ENCODE measurements at regions not wholly inside any gene's neighbourhood (a gene's known extent, or its start where the extent isn't known, plus 50 kb on each side); places are given as distances from the start of the nearest gene placed in this dataset.

- no peak for DNase-seq
Measured at GRCh38 chr18:67219821-67220220, 296.7 kb downstream of the DSEL start.

GRCh38 chr18:67218556-67218955, 298.0 kb downstream of the DSEL start:
- no peak for DNase-seq

- DNase-seq, result peak; percentile 35
Measured at GRCh38 chr18:67217551-67218166, 298.9 kb downstream of the DSEL start.

- DNase-seq, result no peak
Measured at GRCh38 chr18:67216846-67217245, 299.7 kb downstream of the DSEL start.

- DNase-seq, result no peak
Measured at GRCh38 chr18:67215686-67216085, 300.8 kb downstream of the DSEL start.

- no peak for DNase-seq
Measured at GRCh38 chr18:67211646-67212045, 304.9 kb downstream of the DSEL start.

- no peak for DNase-seq
Measured at GRCh38 chr18:67200665-67201064, 315.9 kb downstream of the DSEL start.

GRCh38 chr18:67199993-67200617, 316.4 kb downstream of the DSEL start:
- no peak for DNase-seq

- DNase-seq, result no peak
Measured at GRCh38 chr18:67194886-67195285, 321.6 kb downstream of the DSEL start.

GRCh38 chr18:67192535-67192934, 324.0 kb downstream of the DSEL start:
- no peak for DNase-seq

- DNase-seq, result no peak
Measured at GRCh38 chr18:67183398-67183797, 333.1 kb downstream of the DSEL start.

GRCh38 chr18:67179726-67180125, 336.8 kb downstream of the DSEL start:
- no peak for DNase-seq

GRCh38 chr18:67159662-67160061, 356.9 kb downstream of the DSEL start:
- DNase-seq, result no peak

- DNase-seq, result no peak
Measured at GRCh38 chr18:67154979-67155378, 361.5 kb downstream of the DSEL start.

GRCh38 chr18:67151366-67151765, 365.2 kb downstream of the DSEL start:
- DNase-seq, result no peak

- DNase-seq, result no peak
Measured at GRCh38 chr18:67145586-67146292, 370.8 kb downstream of the DSEL start.

GRCh38 chr18:67144329-67144728, 372.2 kb downstream of the DSEL start:
- DNase-seq, result no peak

GRCh38 chr18:67143028-67143427, 373.5 kb downstream of the DSEL start:
- no peak for DNase-seq

GRCh38 chr18:67142604-67143003, 373.9 kb downstream of the DSEL start:
- no peak for DNase-seq

GRCh38 chr18:67140495-67140894, 376.0 kb downstream of the DSEL start:
- DNase-seq, result no peak

GRCh38 chr18:67139899-67140298, 376.6 kb downstream of the DSEL start:
- DNase-seq, result no peak

- no peak for DNase-seq
Measured at GRCh38 chr18:67135981-67136380, 380.5 kb downstream of the DSEL start.

GRCh38 chr18:67134911-67135310, 381.6 kb downstream of the DSEL start:
- DNase-seq, result no peak

- DNase-seq, result no peak
Measured at GRCh38 chr18:67133669-67134068, 382.9 kb downstream of the DSEL start.
